ENCODE measurements at regions not wholly inside any gene's neighbourhood (a gene's known extent, or its start where the extent isn't known, plus 50 kb on each side); places are given as distances from the start of the nearest gene placed in this dataset.

GRCh38 chr2:139217641-139218040 lies 437.5 kb upstream of the NXPH2 start:
- TF ChIP-seq, protein P1, sequence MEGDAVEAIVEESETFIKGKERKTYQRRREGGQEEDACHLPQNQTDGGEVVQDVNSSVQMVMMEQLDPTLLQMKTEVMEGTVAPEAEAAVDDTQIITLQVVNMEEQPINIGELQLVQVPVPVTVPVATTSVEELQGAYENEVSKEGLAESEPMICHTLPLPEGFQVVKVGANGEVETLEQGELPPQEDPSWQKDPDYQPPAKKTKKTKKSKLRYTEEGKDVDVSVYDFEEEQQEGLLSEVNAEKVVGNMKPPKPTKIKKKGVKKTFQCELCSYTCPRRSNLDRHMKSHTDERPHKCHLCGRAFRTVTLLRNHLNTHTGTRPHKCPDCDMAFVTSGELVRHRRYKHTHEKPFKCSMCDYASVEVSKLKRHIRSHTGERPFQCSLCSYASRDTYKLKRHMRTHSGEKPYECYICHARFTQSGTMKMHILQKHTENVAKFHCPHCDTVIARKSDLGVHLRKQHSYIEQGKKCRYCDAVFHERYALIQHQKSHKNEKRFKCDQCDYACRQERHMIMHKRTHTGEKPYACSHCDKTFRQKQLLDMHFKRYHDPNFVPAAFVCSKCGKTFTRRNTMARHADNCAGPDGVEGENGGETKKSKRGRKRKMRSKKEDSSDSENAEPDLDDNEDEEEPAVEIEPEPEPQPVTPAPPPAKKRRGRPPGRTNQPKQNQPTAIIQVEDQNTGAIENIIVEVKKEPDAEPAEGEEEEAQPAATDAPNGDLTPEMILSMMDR (IDR thresholded peaks at IDR 0.05), result no peak
- TF ChIP-seq ZFX (IDR thresholded peaks at IDR 0.05; ENCODE audit: borderline replicate concordance), result no peak
- H3K27ac ChIP-seq, result no peak overlapping the region

DNA sequence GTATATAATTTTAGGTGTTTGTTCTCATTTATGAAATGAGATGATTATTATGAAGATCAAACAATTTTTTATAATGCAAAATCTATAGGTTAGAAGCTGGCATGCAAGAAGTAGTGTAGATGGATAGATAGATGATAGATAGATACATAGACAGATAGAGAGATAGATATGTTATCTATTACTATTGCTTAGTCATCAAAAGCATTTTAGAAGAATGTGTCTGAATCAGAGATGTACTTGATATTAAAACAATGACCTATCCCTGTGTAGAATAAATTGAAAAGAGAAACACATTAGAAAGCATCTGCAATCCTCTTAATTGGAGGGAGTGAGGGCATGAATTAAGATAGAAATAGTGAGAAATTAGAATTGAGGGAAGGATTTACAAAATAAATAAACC lies 436.2 kb upstream of the NXPH2 start:
- TF ChIP-seq, protein P1 (IDR thresholded peaks at IDR 0.05), result no peak
- TF ChIP-seq ZFX (IDR thresholded peaks at IDR 0.05; ENCODE audit: borderline replicate concordance), result no peak
- H3K27ac ChIP-seq, result no peak overlapping the region

- no peak for TF ChIP-seq ZFX (IDR thresholded peaks at IDR 0.05; ENCODE audit: borderline replicate concordance)
- TF ChIP-seq, protein P1 (IDR thresholded peaks at IDR 0.05), result no peak
- no peak overlapping the region for H3K27ac ChIP-seq
Measured at GRCh38 chr2:139214801-139215200, 434.6 kb upstream of the NXPH2 start.

- H3K27ac ChIP-seq, result no peak overlapping the region
- TF ChIP-seq, protein P1 (IDR thresholded peaks at IDR 0.05), result no peak
- TF ChIP-seq ZFX (IDR thresholded peaks at IDR 0.05; ENCODE audit: borderline replicate concordance), result no peak
Measured at GRCh38 chr2:139209586-139209985, 429.4 kb upstream of the NXPH2 start.

- TF ChIP-seq ZFX (IDR thresholded peaks at IDR 0.05; ENCODE audit: borderline replicate concordance), result no peak
- TF ChIP-seq, protein P1 (IDR thresholded peaks at IDR 0.05), result no peak
- H3K27ac ChIP-seq, result no peak overlapping the region
Measured at GRCh38 chr2:139201516-139201915, 421.3 kb upstream of the NXPH2 start.

- TF ChIP-seq, protein P1 (IDR thresholded peaks at IDR 0.05), result no peak
- TF ChIP-seq ZFX (IDR thresholded peaks at IDR 0.05; ENCODE audit: borderline replicate concordance), result no peak
- no peak overlapping the region for H3K27ac ChIP-seq
Measured at GRCh38 chr2:139196754-139197153, 416.6 kb upstream of the NXPH2 start.

DNA sequence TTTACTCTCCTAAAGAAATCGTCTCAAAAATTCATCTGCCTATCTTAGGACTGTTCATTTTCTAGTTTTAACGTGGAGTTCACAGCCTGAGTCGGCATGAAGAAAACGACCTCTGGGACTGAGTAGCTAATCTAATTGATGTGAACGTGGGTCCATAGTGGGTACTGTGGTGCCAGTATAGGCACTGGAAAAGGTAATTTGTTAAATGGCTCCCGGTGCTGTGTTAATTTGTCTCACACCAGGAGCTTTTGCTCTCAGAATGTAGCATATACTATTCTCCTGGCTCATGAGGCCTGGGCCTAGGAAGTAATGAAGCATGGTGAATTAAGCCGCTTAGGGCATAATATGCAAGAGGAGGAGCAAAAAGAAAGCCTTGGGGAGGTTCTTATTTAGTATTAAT lies 414.4 kb upstream of the NXPH2 start:
- H3K27ac ChIP-seq, result no peak overlapping the region
- TF ChIP-seq, protein P1 (IDR thresholded peaks at IDR 0.05), result no peak
- TF ChIP-seq ZFX (IDR thresholded peaks at IDR 0.05; ENCODE audit: borderline replicate concordance), result no peak

All from 22Rv1 (cell line).